Cardiac fibroblast (primary cell): ENCODE measurements at regions not wholly inside any gene's neighbourhood (a gene's known extent, or its start where the extent isn't known, plus 50 kb on each side); places are given as distances from the start of the nearest gene placed in this dataset.
A peak's percentile ranks its signal among the peaks of the same experiment; 100 is the strongest.

ENCODE experiments used
- DNase-seq, 2 donors: peaks; one replicate each; pipeline versions ENCODE4 v3.0.0 to v3.0.0-alpha.2; 2010; ENCODE audit warnings: low read depth in 2 of 2
- H3K4me3 ChIP-seq, 2 donors: replicated peaks in 1 of 2; 1 replicate in 1 of 2; 2 replicates in 1 of 2; pipeline ENCODE4 v1.5.1; 2011; ENCODE audit warnings: low read depth in 2 of 2, low read length in 2 of 2, mild to moderate bottlenecking in 2 of 2, moderate library complexity in 1 of 2
- CTCF ChIP-seq: IDR thresholded peaks from one replicate; pipeline ENCODE4 v1.5.1; 2011; ENCODE audit warnings: low read depth, mild to moderate bottlenecking, low read length, inconsistent platforms

- no peak for DNase-seq
- no peak for TF ChIP-seq CTCF
- H3K4me3 ChIP-seq, result no peak overlapping the region
These were observed 67.2 kb upstream of the FAM136A start for GRCh38 chr2:70369082-70369481.

- DNase-seq, result no peak
- TF ChIP-seq CTCF, result no peak
- H3K4me3 ChIP-seq, result no peak overlapping the region
These were observed 66.7 kb upstream of the FAM136A start for GRCh38 chr2:70368545-70368944.

GRCh38 chr2:70367722-70368323, 66.0 kb upstream of the FAM136A start:
- peak; percentile 49 to 59 for DNase-seq
- TF ChIP-seq CTCF, result no peak
- no peak overlapping the region for H3K4me3 ChIP-seq

- H3K4me3 ChIP-seq, result no peak overlapping the region
- no peak for DNase-seq
- TF ChIP-seq CTCF, result no peak
These were observed 60.8 kb upstream of the FAM136A start for GRCh38 chr2:70362661-70363060.

- no peak overlapping the region for H3K4me3 ChIP-seq
- DNase-seq, result no peak
These were observed 58.9 kb upstream of the FAM136A start for GRCh38 chr2:70360661-70361270.

GRCh38 chr2:70357684-70358071, 55.8 kb upstream of the FAM136A start:
- TF ChIP-seq CTCF, result no peak
- no peak overlapping the region for H3K4me3 ChIP-seq
- DNase-seq, result peak; percentile 16 to 60

More at GRCh38 chr2:70360661-70361270, 58.9 kb upstream of the FAM136A start:
- no peak for TF ChIP-seq CTCF
